Activated CD4-positive, alpha-beta memory T cell treated with anti-CD3 and anti-CD28 coated beads for 36 hours (primary cell): ENCODE measurements at regions not wholly inside any gene's neighbourhood (a gene's known extent, or its start where the extent isn't known, plus 50 kb on each side); places are given as distances from the start of the nearest gene placed in this dataset.
A peak's percentile ranks its signal among the peaks of the same experiment; 100 is the strongest.

ENCODE experiments used
- CTCF ChIA-PET: fragments of 350-600 bp; sonication (Branson Sonifier 250); formaldehyde crosslinking; loops from one replicate; lab custom pipeline; 2021; ENCODE audit warnings: antibody characterized with exemption, inconsistent platforms; lab: Charles Lee
- POLR2A ChIA-PET: fragments of 350-600 bp; sonication (Branson Sonifier 250); formaldehyde crosslinking; loops from one replicate; lab custom pipeline; 2021; ENCODE audit warnings: antibody characterized with exemption; lab: Charles Lee
- DNase-seq: peaks from one replicate; pipeline ENCODE4 v3.0.0-alpha.2; 2020
- H3K27ac Mint-ChIP-seq: one replicate; pipeline ENCODE4 v1.8.0; 2021; ENCODE audit warnings: mixed read lengths
- H3K27me3 Mint-ChIP-seq: one replicate; pipeline ENCODE4 v1.8.0; 2021; ENCODE audit warnings: mixed read lengths
- H3K36me3 Mint-ChIP-seq: one replicate; pipeline ENCODE4 v1.8.0; 2021; ENCODE audit warnings: mixed read lengths
- H3K4me1 Mint-ChIP-seq: one replicate; pipeline ENCODE4 v1.8.0; 2021; ENCODE audit warnings: low read depth, mixed read lengths
- H3K4me3 Mint-ChIP-seq: one replicate; pipeline ENCODE4 v1.8.0; 2021; ENCODE audit warnings: mild to moderate bottlenecking, mixed read lengths
- H3K9me3 Mint-ChIP-seq: one replicate; pipeline ENCODE4 v1.8.0; 2021; ENCODE audit warnings: mixed read lengths
- intact Hi-C: fragments of 100-400 bp; cut with micrococcal nuclease; formaldehyde crosslinking; loops from one replicate; pipeline ENCODE4 v1.15.1; 2023

GRCh38 chr16:79868841-79869240 lies 268.3 kb upstream of the MAF start:
- Mint-ChIP-seq H3K4me1 (no peaks in the 10 kb centered on the region), H3K36me3 (no peaks in the 10 kb centered on the region), H3K27me3 (peaks cover 6% of the 10 kb centered on the region), H3K9me3 (no peaks in the 10 kb centered on the region), H3K27ac (no peak overlapping the region), H3K4me3 (no peak overlapping the region)
- ChIA-PET CTCF (no interaction called here), POLR2A (no interaction called here)
- intact Hi-C loops, result no loop called here
- no peak for DNase-seq

- DNase-seq, result no peak
- intact Hi-C loops, result no loop called here
- no peaks in the 10 kb centered on the region for H3K4me1 Mint-ChIP-seq
- no peaks in the 10 kb centered on the region for H3K9me3 Mint-ChIP-seq
- H3K36me3 Mint-ChIP-seq, result no peaks in the 10 kb centered on the region
- CTCF ChIA-PET, result interaction anchor here (1.0 kb wide), 1 partner anchor 14 kb away, joined by 4 read pairs; no protein-coding TSS in a partner anchor
- peaks cover 6% of the 10 kb centered on the region for H3K27me3 Mint-ChIP-seq
- POLR2A ChIA-PET, result no interaction called here
- no peak overlapping the region for H3K4me3 Mint-ChIP-seq
- no peak overlapping the region for H3K27ac Mint-ChIP-seq
Observed at GRCh38 chr16:79867425-79867997, 267.0 kb upstream of the MAF start.

- H3K36me3 Mint-ChIP-seq, result no peaks in the 10 kb centered on the region
- no peak for DNase-seq
- peaks cover 6% of the 10 kb centered on the region for H3K27me3 Mint-ChIP-seq
- CTCF ChIA-PET, result no interaction called here
- POLR2A ChIA-PET, result no interaction called here
- no peaks in the 10 kb centered on the region for H3K9me3 Mint-ChIP-seq
- H3K4me1 Mint-ChIP-seq, result no peaks in the 10 kb centered on the region
- no peak overlapping the region for H3K4me3 Mint-ChIP-seq
- H3K27ac Mint-ChIP-seq, result no peak overlapping the region
- intact Hi-C loops, result no loop called here
Observed at GRCh38 chr16:79865918-79866317, 265.4 kb upstream of the MAF start.

- Mint-ChIP-seq H3K36me3 (no peaks in the 10 kb centered on the region), H3K4me1 (no peaks in the 10 kb centered on the region), H3K27me3 (peaks cover 11% of the 10 kb centered on the region), H3K9me3 (no peaks in the 10 kb centered on the region), H3K27ac (no peak overlapping the region), H3K4me3 (no peak overlapping the region)
- ChIA-PET POLR2A (no interaction called here), CTCF (no interaction called here)
- intact Hi-C loops, result no loop called here
- DNase-seq, result no peak
Observed at GRCh38 chr16:79864781-79865391, 264.3 kb upstream of the MAF start.

- no peak for DNase-seq
- H3K27ac Mint-ChIP-seq, result no peak overlapping the region
- no peak overlapping the region for H3K4me3 Mint-ChIP-seq
- no peaks in the 10 kb centered on the region for H3K4me1 Mint-ChIP-seq
- intact Hi-C loops, result no loop called here
- H3K27me3 Mint-ChIP-seq, result peaks cover 13% of the 10 kb centered on the region
- H3K36me3 Mint-ChIP-seq, result no peaks in the 10 kb centered on the region
- CTCF ChIA-PET, result interaction anchor here (0.6 kb wide), 1 partner anchor 604 kb away, joined by 3 read pairs; no protein-coding TSS in a partner anchor
- POLR2A ChIA-PET, result no interaction called here
- H3K9me3 Mint-ChIP-seq, result no peaks in the 10 kb centered on the region
Observed at GRCh38 chr16:79864032-79864780, 263.7 kb upstream of the MAF start.

- intact Hi-C loops, result no loop called here
- Mint-ChIP-seq H3K9me3 (no peaks in the 10 kb centered on the region), H3K4me1 (no peaks in the 10 kb centered on the region), H3K36me3 (no peaks in the 10 kb centered on the region), H3K4me3 (no peak overlapping the region), H3K27ac (no peak overlapping the region), H3K27me3 (peaks cover 15% of the 10 kb centered on the region)
- no peak for DNase-seq
- ChIA-PET POLR2A (no interaction called here), CTCF (interaction anchor here (0.6 to 1.5 kb wide), 2 partner anchors 15 to 603 kb away, joined by 3 read pairs; no protein-coding TSS in a partner anchor)
Observed at GRCh38 chr16:79863128-79864031, 262.8 kb upstream of the MAF start.

GRCh38 chr16:79862601-79863000 lies 262.1 kb upstream of the MAF start:
- Mint-ChIP-seq H3K27me3 (peaks cover 15% of the 10 kb centered on the region), H3K36me3 (no peaks in the 10 kb centered on the region), H3K9me3 (peaks cover 1% of the 10 kb centered on the region), H3K27ac (no peak overlapping the region), H3K4me3 (no peak overlapping the region), H3K4me1 (no peaks in the 10 kb centered on the region)
- DNase-seq, result no peak
- intact Hi-C loops, result no loop called here
- ChIA-PET POLR2A (no interaction called here), CTCF (interaction anchor here (1.5 kb wide), 1 partner anchor 14 kb away, joined by 3 read pairs; no protein-coding TSS in a partner anchor)

- Mint-ChIP-seq H3K4me1 (peaks cover 3% of the 10 kb centered on the region), H3K9me3 (peaks cover 41% of the 10 kb centered on the region)
- CTCF ChIA-PET, result no interaction called here
Observed at GRCh38 chr16:79856581-79856980, 256.0 kb upstream of the MAF start.

GRCh38 chr16:79850348-79850747 lies 249.8 kb upstream of the MAF start:
- POLR2A ChIA-PET, result no interaction called here
- no peak for DNase-seq
- H3K4me3 Mint-ChIP-seq, result no peak overlapping the region
- intact Hi-C loops, result no loop called here
- CTCF ChIA-PET, result no interaction called here
- peaks cover 30% of the 10 kb centered on the region for H3K9me3 Mint-ChIP-seq
- H3K27me3 Mint-ChIP-seq, result peaks cover 15% of the 10 kb centered on the region
- H3K27ac Mint-ChIP-seq, result no peak overlapping the region
- H3K4me1 Mint-ChIP-seq, result peaks cover 11% of the 10 kb centered on the region
- peaks cover 4% of the 10 kb centered on the region for H3K36me3 Mint-ChIP-seq

More at GRCh38 chr16:79856581-79856980, 256.0 kb upstream of the MAF start:
- POLR2A ChIA-PET, result no interaction called here
- H3K27me3 Mint-ChIP-seq, result peaks cover 31% of the 10 kb centered on the region
- DNase-seq, result peak; percentile 18
- H3K36me3 Mint-ChIP-seq, result peaks cover 11% of the 10 kb centered on the region
- intact Hi-C loops, result no loop called here
- no peak overlapping the region for H3K27ac Mint-ChIP-seq
- H3K4me3 Mint-ChIP-seq, result no peak overlapping the region

GRCh38 chr16:79849119-79849518 lies 248.6 kb upstream of the MAF start:
- intact Hi-C loops, result loop anchor here (10.0 kb wide), 3 partner anchors 564 to 954 kb away; no protein-coding TSS in a partner anchor

GRCh38 chr16:79848719-79849118 lies 248.2 kb upstream of the MAF start:
- ChIA-PET POLR2A (no interaction called here), CTCF (interaction anchor here (1.0 to 1.2 kb wide), 2 partner anchors 14 to 618 kb away, joined by 3 read pairs; no protein-coding TSS in a partner anchor)
- intact Hi-C loops, result loop anchor here (10.0 kb wide), 3 partner anchors 564 to 954 kb away; no protein-coding TSS in a partner anchor
- Mint-ChIP-seq H3K4me1 (peaks cover 28% of the 10 kb centered on the region), H3K9me3 (peaks cover 19% of the 10 kb centered on the region), H3K27me3 (peaks cover 8% of the 10 kb centered on the region), H3K4me3 (no peak overlapping the region), H3K36me3 (no peaks in the 10 kb centered on the region), H3K27ac (no peak overlapping the region)
- no peak for DNase-seq

More at GRCh38 chr16:79849119-79849518, 248.6 kb upstream of the MAF start:
- H3K4me1 Mint-ChIP-seq, result peaks cover 24% of the 10 kb centered on the region
- no peak overlapping the region for H3K27ac Mint-ChIP-seq
- no peak for DNase-seq
- H3K27me3 Mint-ChIP-seq, result peaks cover 8% of the 10 kb centered on the region
- peaks cover 19% of the 10 kb centered on the region for H3K9me3 Mint-ChIP-seq
- ChIA-PET POLR2A (no interaction called here), CTCF (interaction anchor here (1.2 kb wide), 1 partner anchor 14 kb away, joined by 3 read pairs; no protein-coding TSS in a partner anchor)
- H3K4me3 Mint-ChIP-seq, result no peak overlapping the region
- no peaks in the 10 kb centered on the region for H3K36me3 Mint-ChIP-seq
